Frontal cortex (tissue), 3 donors: ENCODE measurements at regions not wholly inside any gene's neighbourhood (a gene's known extent, or its start where the extent isn't known, plus 50 kb on each side); places are given as distances from the start of the nearest gene placed in this dataset.

ENCODE experiments used
- DNase-seq, 2 donors: peaks; one replicate each; pipeline ENCODE4 v3.0.0; 2012; ENCODE audit warnings: low spot score in 2 of 2
- FAIRE-seq: peaks from 2 replicates; lab custom pipeline; 2012; peaks lifted over from hg19 to GRCh38; lab: Jason Lieb, UNC
- donor health status: control.
- donor health status: control.
- donor health status: control.

DNA sequence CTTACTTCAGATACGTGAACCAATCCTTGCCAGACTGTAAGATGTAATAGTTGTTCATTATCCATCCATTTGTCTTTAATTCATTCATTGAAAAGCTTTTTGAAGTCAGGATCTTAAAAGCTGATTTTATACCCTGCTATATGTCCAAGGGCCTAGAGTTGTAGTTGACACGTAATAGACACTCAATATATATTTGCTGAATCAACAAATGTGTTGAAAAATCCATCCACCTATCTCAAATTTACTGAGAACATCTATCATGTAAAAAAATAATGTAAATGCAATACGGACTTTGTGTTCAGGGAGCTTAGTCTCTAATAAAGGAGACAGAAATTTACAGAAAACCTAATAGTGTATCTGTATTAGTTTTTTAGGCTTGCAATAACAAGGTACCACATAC, 521.0 kb downstream of the METTL15 start:
- DNase-seq (no peak), FAIRE-seq (no peak)

DNA sequence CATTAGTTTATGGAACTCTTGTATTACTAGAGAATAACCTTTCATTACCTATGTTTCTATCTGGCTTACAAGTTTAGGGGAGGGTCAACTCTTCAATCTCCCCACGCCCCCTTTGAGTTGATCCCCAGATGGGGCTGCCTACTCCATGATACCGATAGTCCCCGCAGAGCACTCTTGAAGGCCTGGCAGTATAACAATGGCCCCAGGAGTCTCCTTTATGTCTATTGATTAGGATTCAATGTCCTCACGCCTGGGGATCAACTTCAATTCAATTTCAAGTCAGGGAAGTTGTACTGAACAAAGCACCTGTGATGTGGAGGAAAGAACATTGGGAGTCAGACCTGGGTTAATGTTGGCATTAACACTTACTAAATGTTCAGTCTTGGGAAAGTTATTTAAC, 520.2 kb downstream of the METTL15 start:
- FAIRE-seq (no peak), DNase-seq (no peak)

DNA sequence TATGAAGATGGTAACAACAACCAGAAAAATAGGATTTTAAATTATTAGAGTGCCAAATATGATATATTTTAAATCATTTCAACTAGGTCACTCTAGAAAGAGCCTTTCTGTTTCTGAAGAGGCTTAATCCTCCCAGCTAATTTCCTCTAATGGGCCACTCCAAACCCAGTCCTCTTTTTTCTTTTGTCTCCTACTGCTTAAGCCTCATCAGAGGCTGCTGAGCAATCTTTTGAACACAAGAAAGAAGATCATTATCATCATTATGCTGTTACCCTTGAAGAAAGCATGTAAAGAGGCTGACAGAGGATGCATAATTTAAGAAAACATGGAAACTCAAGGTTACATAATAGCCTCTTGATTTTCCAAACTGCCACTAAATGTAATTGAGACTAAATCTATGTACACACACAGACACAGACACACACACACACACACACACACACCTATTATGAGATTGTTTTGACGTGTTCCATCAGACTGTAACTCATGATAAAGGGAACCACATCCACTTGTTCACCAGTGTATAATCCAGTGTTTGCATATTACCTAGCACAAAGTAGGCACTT, 519.6 kb downstream of the METTL15 start:
- no peak for DNase-seq
- no peak for FAIRE-seq

DNA sequence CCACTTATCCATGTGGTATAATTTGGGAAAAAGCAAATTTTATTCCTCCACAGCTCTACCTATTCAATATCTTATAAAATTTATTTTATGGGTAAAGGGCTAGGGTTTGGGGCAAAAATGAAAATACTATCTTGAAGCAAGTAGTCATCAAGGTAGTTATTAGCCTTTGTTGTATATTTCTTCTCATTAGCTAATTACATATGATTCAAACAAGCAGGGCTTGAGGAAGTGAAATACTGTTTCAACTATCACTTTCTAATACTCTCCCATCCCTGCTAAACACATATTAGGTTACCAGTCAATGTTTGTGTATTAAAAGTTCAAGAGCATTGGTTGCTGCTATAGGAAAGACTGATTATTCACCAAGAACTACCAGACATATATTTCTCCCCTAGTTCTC, 517.3 kb downstream of the METTL15 start:
- DNase-seq (no peak), FAIRE-seq (no peak)

DNA sequence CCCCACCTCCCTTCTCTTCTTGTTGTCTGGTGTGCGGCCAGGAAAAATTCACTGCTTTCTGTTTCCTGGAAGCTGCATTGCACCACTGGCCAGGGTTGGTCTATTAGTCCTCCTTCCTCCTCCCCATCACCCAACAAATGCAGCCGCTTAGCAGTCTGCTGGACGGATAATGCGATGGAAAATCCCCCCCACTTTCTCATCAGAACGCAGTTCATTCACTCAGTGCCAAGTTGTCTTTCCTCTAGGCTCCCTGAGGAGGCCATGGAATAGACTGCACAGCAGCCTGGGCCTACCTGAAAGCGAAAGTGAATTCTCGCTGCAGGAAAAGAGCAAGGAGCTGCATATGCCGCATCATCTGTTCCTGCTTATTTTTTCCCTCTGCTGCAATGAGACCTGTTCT, 513.6 kb downstream of the METTL15 start:
- DNase-seq (peak in 1 of 2 donors; percentile 7), FAIRE-seq (no peak)

DNA sequence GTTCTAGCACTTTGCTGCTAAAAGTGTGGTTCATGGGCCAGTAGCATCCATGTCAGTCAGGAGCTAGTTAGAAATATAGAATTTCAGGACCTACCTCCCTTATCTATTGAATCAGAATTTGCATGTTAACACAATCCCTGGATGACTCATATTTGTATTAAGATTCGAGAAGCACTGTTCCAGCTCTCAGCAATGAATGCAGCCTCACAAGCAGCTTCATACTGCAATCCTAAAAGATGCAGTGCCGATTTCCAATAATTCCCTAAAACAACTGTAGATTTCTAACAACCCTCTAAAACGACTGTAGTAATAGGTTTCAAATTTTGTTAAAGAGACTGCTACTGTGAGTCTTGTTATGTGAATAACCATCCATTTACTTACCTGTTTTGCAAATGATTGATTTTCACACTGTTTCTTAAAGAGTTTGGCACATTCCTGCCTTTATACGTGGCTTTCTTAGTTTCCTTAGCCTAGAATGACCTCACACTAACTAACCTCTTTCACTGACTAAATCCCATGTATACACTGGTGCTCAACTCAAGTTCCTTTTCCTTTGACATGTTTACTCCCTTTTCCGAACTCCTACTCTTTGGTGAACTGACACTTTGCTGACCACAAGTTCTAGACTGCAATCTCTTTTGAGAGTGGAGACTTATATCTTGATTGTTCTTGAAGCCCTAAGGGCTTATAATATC, 511.8 kb downstream of the METTL15 start:
- DNase-seq: no peak
- FAIRE-seq: no peak

DNA sequence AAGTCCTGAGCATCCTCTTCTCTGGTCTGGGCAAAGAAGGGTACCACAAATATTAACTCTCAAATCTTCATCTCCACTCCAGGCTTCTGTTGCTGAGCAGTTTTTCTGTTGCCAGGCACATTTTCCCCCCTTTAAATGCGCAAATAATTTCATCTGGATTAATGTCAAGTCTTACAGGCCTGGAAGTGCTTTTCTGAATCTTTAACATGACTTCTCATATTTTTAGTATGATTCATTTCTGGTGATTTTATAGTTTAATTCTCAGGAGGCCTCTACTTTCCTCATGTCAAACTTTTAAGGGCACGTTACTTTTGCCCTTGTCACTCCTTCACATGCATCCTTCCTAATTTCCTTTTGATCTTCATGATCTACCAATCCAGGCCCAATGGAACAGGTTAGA, 510.2 kb downstream of the METTL15 start:
- FAIRE-seq (no peak), DNase-seq (no peak)

DNA sequence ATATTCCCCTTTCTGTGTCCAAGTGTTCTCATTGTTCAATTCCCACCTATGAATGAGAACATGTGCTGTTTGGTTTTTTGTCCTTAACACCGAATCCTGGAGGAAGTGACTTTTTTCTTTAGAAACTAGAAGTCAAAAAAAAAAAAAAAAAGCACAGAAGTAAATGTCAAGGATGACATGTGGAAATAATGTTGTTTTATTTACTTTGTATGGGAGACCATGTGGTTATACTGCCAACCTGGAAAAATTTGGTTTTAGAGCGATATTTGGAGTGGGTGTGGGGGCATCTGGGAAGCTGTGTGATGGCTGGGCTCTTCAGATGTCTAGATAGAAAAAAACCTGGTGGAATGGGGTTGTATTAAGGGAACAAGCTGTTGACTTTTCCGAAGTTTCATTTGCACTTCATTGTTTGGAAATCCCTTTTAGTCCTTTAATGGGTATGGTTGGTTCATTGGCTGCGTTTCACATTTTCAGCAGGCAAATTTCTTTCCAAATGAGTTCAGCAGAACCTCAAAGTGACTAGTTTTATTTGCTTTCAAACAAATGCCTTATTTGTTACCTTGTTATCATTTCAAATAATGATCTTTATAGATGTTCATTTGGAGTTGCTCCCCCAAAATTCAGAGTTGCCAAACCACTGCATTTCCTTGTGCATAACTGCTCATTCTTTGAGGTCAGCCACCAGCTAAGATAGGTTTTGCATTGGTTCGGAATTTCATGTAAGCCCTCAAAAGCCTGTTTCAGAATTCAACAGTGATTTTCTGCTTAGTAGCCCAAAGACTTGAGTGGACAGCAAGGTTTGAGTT, 508.2 kb downstream of the METTL15 start:
- DNase-seq (no peak), FAIRE-seq (no peak)

DNA sequence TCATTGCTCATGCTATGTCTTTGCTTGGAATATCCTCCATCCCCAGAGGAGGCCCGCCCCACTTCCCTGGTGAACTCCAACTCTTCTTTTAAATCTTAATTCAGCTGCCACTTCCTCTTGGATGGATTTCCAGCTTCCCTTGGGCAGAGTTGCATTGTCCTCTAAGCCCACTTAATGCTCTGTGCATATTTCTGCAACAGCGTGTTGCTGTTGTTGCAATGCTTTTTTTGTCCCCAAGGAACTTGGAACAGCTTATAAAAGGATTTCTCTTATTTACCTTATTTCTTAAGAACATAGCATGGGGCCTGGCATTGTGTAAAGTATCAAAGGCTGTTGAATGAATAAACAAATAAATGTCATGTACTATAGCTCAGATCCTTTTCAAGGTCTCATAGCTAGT, 507.4 kb downstream of the METTL15 start:
- no peak for DNase-seq
- no peak for FAIRE-seq

DNA sequence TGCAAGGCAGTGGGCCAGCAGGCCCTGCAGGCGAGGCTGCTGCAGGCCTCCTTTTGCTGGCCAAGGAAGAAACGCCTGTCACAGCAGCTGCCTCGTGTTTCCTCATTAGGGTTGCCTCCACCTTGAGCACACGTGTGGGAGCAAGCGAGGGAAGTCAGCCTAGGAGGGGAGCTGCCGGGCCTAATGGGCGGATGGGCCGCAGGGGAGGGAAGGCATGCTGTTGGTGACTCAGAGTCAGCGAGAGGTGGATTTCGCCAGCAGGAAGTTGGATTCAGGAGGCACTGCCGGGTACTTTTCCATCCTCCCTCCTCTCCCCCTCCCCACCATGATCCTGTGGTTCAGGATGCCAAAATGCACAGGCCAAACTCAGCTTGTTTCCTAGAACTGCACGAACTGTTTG, 498.7 kb downstream of the METTL15 start:
- no peak for DNase-seq
- FAIRE-seq: no peak

DNA sequence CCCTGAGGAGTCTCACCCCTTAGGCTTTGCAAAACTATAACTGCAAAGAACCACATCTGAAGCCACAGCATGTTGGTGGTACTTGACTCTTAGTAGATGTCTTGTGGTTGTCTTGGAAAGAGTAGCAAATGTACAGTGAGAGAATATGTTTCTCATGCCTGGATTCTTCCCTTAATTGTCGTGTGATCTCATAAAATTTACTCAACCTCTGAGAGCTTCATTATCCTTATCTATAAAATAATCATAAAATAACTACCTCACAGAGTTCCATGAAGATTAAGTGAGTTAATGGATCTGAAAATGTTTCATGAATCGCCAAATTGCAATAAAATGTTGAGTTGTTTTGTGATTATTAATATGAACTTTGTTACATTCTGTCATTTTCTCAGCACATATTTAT, 491.5 kb downstream of the METTL15 start:
- no peak for DNase-seq
- no peak for FAIRE-seq

DNA sequence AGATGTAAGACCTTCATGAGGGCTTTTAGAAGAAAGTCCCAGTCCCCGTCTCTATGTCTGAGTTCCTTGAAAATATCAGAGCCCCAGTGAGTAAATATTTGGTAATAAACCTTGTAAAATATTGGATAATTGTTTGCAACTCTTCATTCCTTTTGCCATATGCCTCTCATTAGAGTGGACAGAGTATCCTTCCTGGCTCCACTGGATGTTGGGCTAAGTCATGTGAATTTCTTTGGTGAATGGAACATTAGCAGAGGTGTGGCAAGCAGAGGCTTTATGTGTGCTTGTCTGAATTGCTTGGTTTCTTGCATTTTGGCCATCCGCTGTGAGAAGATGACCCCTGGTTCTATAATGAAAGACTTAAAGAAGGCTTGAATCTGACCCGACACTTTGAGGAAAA, 490.3 kb downstream of the METTL15 start:
- no peak for FAIRE-seq
- DNase-seq: no peak

DNA sequence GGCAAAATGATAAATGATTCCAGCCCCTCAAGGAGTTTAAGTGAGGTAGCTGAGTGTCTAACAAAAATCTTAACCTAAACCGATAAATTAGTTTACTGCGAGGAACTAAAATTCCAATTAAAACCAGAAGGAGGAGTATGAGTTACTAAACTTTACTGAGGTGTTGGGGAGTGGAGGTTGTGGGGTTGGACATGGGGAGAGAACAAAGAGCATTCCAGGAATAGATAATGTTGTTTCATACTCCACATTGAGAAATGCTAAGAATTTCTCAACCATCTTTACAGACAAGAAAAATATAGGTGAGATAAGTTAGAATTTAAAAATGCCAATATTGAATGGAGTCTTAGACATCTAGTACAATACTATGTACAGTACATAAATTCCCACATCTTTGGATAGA, 488.6 kb downstream of the METTL15 start:
- DNase-seq (no peak), FAIRE-seq (no peak)

DNA sequence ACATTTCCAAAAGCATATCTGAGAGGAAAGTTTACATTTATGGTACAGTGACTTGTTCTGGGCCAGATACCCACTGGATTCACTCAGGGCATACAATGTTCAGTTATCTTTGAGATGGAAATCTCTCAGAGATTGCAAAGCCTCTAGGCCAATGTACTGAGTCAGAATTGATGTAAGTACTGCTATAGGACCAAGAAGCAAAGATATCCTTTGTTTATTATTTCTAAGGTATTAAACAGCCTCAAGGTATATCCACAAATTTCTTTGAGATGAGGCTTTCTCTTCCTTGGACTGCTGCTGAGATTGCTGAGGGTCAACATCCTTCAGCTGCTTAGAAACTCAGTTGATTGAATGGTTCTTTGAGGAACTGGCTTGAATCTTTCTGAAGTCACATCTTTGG, 484.0 kb downstream of the METTL15 start:
- DNase-seq (no peak), FAIRE-seq (no peak)

DNA sequence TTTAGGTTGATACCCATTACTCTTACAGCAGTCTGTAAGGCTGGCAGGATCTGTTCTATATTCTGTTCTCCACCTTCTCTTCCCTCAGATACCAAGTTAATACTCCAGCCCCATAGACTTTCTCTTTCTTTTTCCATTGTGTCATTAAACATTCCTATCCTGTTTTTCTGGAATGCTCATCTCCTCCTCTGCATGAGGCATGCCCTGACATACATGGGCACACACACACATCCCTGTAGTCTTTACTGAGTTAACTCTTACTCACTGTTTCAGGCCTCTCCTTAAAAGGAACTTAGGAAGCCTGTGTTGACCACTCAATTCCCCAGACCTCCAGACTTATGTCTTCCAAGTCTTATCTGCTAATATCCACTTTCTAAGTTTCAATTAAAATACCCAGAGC, 476.8 kb downstream of the METTL15 start:
- no peak for FAIRE-seq
- no peak for DNase-seq

DNA sequence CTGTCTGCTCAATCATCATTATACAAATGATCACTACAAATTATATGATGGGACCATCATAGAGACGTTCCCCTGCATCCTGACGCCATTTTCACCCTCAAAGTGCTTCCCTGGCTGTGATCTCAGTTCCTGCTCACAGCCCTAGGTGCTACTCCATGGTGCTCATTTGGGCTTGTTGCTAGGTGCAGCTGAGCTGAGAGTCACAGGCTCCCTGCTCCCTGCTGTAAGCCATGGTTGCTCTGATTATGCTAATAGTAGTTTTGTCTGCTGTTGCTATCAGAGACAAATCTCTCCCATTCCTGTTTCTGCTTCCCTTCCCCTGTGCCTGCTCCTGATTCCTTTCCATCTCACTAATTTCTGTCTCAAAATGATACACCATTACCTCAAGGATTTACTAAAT, 474.3 kb downstream of the METTL15 start:
- DNase-seq (no peak), FAIRE-seq (no peak)

DNA sequence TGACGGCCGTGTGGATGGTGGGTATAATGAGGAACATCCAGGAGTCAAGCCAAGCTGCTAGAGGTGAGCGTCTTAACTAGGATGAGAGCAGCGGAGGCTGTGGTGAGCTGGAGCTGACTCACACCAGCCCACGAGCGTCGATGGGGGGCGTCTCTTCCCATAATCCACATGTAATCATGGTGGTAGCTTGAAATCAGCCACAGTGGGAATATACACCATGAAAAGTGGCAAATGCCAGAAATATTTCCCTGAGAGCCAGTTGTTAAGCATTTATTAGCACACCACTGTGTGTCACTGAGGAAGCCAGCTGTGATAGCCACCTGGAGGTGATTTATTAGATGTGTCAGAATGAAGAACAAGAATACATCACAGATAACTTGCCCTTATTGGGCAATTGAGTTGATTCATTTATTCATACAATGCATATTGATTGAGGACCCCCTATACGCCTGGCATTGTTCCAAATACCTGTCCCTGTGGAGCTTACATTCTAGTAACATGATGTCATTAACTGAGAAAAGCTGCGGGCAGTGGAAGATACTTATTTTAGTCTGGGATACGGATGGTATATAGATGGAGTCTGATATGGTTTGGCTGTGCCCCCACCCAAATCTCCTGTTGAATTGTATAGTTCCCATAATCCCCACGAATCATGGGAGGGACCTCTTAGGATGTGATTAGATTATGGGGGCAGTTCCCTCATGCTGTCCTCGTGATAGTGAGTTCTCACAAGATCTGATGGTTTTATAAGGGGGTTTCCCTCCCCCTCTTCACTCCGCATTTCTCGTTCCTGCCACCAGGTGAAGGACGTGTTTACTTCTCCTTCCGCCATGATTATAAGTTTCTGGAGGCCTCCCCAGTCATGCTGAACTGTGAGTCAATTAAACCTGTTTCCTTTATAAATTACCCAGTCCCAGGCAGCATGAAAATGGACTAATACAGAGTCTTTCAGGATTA, 473.4 kb downstream of the METTL15 start:
- DNase-seq (no peak), FAIRE-seq (no peak)

DNA sequence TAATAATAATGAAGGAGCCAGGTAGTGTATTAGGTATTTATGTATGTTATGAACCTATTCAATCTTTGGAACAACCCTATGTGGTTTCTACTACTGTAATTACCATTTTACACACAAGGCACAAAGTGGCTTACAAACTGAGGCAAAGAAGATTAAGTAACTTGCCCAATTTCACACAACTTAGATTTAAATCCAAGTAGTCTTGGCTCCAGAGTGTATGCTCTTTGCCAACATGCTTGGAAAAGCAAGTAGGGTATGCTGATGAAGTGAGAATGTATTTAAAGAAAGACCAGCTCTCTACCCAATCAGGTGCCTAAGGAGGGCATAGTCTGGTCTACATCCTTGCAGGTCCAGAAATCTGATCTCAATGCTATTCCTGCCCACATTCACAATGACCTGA, 463.2 kb downstream of the METTL15 start:
- FAIRE-seq (no peak), DNase-seq (no peak)

DNA sequence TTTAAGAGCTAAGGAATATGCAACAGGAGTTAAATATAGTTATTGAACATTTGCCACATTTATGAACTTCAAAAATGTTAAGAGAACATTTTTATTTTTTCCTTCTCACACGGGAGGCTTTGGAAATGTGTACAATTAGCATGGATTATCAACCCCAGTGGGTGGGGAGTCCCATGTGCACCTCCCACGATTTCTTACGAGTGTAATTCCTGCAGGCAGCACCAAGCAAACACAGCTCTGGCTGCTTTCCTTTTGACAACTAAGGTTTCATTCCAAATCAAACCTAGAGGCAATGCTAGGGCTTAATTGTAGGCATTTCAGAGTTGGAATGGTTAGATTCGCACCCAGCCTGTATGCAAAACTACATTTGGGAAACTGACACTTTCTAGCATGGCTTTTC, 460.9 kb downstream of the METTL15 start:
- DNase-seq: no peak
- no peak for FAIRE-seq

DNA sequence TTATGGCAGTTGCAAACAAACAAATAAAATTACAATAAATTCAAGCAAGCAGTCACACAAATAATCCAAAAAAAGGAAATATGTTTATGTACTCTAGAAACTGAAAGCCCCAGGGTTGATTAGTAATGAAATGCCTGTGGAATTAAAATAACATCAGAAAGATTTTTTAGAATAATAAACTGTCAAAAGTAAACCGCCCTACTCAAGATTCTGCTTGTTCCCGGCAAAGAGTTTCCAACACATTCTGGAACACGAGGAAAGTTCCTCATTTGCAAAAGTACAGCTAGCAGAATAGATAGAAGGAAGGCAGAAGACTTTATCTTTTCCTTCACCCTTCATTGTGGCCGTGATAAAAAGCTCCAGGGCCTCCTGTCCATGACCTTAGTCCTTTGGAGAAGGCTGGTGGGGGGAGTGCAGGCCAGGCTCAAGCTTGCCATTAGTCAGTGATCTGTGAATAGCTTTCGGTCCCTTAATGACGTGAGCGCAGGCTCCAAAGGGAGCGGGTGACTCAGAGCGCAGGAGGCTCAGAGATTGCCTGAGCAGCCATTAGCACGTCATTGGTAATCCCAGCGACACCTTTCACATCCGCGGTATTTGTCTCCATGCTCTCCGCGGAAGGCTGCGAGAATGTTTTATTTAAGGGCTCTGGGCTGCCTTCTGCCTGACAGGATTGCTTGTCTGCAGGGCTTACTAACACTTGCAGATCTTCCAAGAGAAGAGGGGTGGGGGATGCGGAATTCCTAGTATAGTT, 458.3 kb downstream of the METTL15 start:
- no peak for FAIRE-seq
- peak in 1 of 2 donors; percentile 33 for DNase-seq
